ENCODE measurements at regions not wholly inside any gene's neighbourhood (a gene's known extent, or its start where the extent isn't known, plus 50 kb on each side); places are given as distances from the start of the nearest gene placed in this dataset.

GRCh38 chr2:194562329-194562728 lies 1094.7 kb upstream of the SLC39A10 start:
- Histone ChIP-seq H3K9me2 (no peaks in the 10 kb centered on the region), H3K27ac (ENCODE audit: low read depth in 2 of 2, low read length in 1 of 2) (no peak overlapping the region), H3K9ac (no peak overlapping the region), H3K36me3 (replicated peaks in 1 of 2; ENCODE audit: control insufficient read depth in 1 of 2, insufficient read depth in 2 of 2, low read length in 1 of 2) (no peaks in the 10 kb centered on the region), H2AFZ (ENCODE audit: low read depth) (no peak overlapping the region), H3K27me3 (ENCODE audit: insufficient read depth) (no peaks in the 10 kb centered on the region), H3K4me3 (ENCODE audit: low read depth in 2 of 2, low read length in 1 of 2) (no peak overlapping the region), H3K79me2 (ENCODE audit: insufficient read depth) (no peaks in the 10 kb centered on the region), H3F3A (replicated peaks; ENCODE audit: insufficient read depth) (no peaks in the 10 kb centered on the region), H3K9me3 (no peaks in the 10 kb centered on the region), H4K20me1 (ENCODE audit: insufficient read depth) (no peaks in the 10 kb centered on the region), H3K4me2 (no peak overlapping the region), H3K4me1 (ENCODE audit: control insufficient read depth in 1 of 2, insufficient read depth in 2 of 2, low read depth in 1 of 2, low read length in 1 of 2) (no peaks in the 10 kb centered on the region; a peak in 1 of 4 replicates)
- DNase-seq = no peak
- CTCF ChIA-PET = no interaction called here
- TF ChIP-seq SMC3 (IDR thresholded peaks at IDR 0.05; ENCODE audit: low read depth, low read length) (no peak), YY1 (IDR thresholded peaks at IDR 0.05; ENCODE audit: low read depth) (no peak), USF2 (IDR thresholded peaks at IDR 0.05; ENCODE audit: borderline replicate concordance, low read depth, low read length) (no peak), PBX3 (IDR thresholded peaks at IDR 0.05) (no peak), TCF12 (IDR thresholded peaks at IDR 0.05) (no peak), FOXM1 (IDR thresholded peaks at IDR 0.05; ENCODE audit: low read depth) (no peak)
- WGBS (ENCODE audit: low lambda C conversion rate) = 6% methylated on average over 2 of the region's 2 CpGs
- POLR2A ChIA-PET = no interaction called here

- no peak for DNase-seq
- Histone ChIP-seq H3K36me3 (replicated peaks in 1 of 2; ENCODE audit: control insufficient read depth in 1 of 2, insufficient read depth in 2 of 2, low read length in 1 of 2) (no peaks in the 10 kb centered on the region), H4K20me1 (ENCODE audit: insufficient read depth) (no peaks in the 10 kb centered on the region), H3K9ac (no peak overlapping the region), H3K27me3 (ENCODE audit: insufficient read depth) (no peaks in the 10 kb centered on the region), H3K79me2 (ENCODE audit: insufficient read depth) (no peaks in the 10 kb centered on the region), H3K27ac (ENCODE audit: low read depth in 2 of 2, low read length in 1 of 2) (no peak overlapping the region), H3K4me3 (ENCODE audit: low read depth in 2 of 2, low read length in 1 of 2) (no peak overlapping the region), H3K4me2 (no peak overlapping the region), H3K4me1 (ENCODE audit: control insufficient read depth in 1 of 2, insufficient read depth in 2 of 2, low read depth in 1 of 2, low read length in 1 of 2) (no peaks in the 10 kb centered on the region; a peak in 1 of 4 replicates), H2AFZ (ENCODE audit: low read depth) (no peak overlapping the region), H3F3A (replicated peaks; ENCODE audit: insufficient read depth) (no peaks in the 10 kb centered on the region), H3K9me2 (no peaks in the 10 kb centered on the region), H3K9me3 (no peaks in the 10 kb centered on the region)
- 14% methylated on average over 3 of the region's 3 CpGs for WGBS (ENCODE audit: low lambda C conversion rate)
- CTCF ChIA-PET = interaction anchor here (1.5 kb wide), 1 partner anchor 12 kb away, joined by 3 read pairs; no protein-coding TSS in a partner anchor
- POLR2A ChIA-PET = no interaction called here
- TF ChIP-seq USF2 (IDR thresholded peaks at IDR 0.05; ENCODE audit: borderline replicate concordance, low read depth, low read length) (no peak), NRF1 (IDR thresholded peaks at IDR 0.05; ENCODE audit: low read depth, low read length) (no peak), MXI1 (IDR thresholded peaks at IDR 0.05; ENCODE audit: low read depth, low read length) (no peak), EP300 (IDR thresholded peaks at IDR 0.05; ENCODE audit: borderline replicate concordance in 1 of 2, low read depth in 1 of 2, low read length in 1 of 2) (no peak), SIN3A (IDR thresholded peaks at IDR 0.05; ENCODE audit: borderline replicate concordance, low read depth, low read length) (no peak), CTCF (IDR thresholded peaks at IDR 0.05) (no peak), JUND (IDR thresholded peaks at IDR 0.05) (no peak), MAX (IDR thresholded peaks at IDR 0.05; ENCODE audit: low read depth) (no peak), TEAD4 (IDR thresholded peaks at IDR 0.05; ENCODE audit: borderline replicate concordance, insufficient read depth) (no peak), ZBTB33 (IDR thresholded peaks at IDR 0.05; ENCODE audit: borderline replicate concordance, low read depth) (no peak), USF1 (IDR thresholded peaks at IDR 0.05; ENCODE audit: borderline replicate concordance, low read depth) (no peak), EZH2phosphoT487 (IDR thresholded peaks at IDR 0.05; ENCODE audit: borderline replicate concordance, low read depth) (no peak), SMC3 (IDR thresholded peaks at IDR 0.05; ENCODE audit: low read depth, low read length) (no peak), RCOR1 (IDR thresholded peaks at IDR 0.05; ENCODE audit: low read length) (no peak), NFIC (IDR thresholded peaks at IDR 0.05; ENCODE audit: borderline replicate concordance) (no peak), TCF12 (IDR thresholded peaks at IDR 0.05) (no peak), CHD2 (IDR thresholded peaks at IDR 0.05; ENCODE audit: low read length, partially characterized antibody) (no peak), MEF2A (IDR thresholded peaks at IDR 0.05; ENCODE audit: borderline replicate concordance, low read depth) (no peak)
Observed at GRCh38 chr2:194559964-194560363, 1097.1 kb upstream of the SLC39A10 start.
